ENCODE measurements at regions not wholly inside any gene's neighbourhood (a gene's known extent, or its start where the extent isn't known, plus 50 kb on each side); places are given as distances from the start of the nearest gene placed in this dataset.
"Not testable (repeated sequence)": the region's sequence is repeated elsewhere in the genome, so short reads cannot be mapped to it uniquely, and the experiment has no call there.

- H3K9ac ChIP-seq (ENCODE audit: low read length); H3K9me3 ChIP-seq (ENCODE audit: control extremely low read depth in 1 of 3, control insufficient read depth in 2 of 3, insufficient read depth in 1 of 3, low read length in 2 of 3); H3K4me1 ChIP-seq (ENCODE audit: control insufficient read depth in 2 of 2, insufficient read depth in 2 of 2, low read length in 2 of 2); ATAC-seq (ENCODE audit: low read depth); H3K27me3 Mint-ChIP-seq; DNase-seq; POLR2A ChIA-PET; H3K36me3 ChIP-seq (replicated peaks in 1 of 2; ENCODE audit: control extremely low read depth in 1 of 2, control insufficient read depth in 1 of 2, extremely low read depth in 1 of 2, insufficient read depth in 2 of 2, low read length in 1 of 2); H3K27ac ChIP-seq (ENCODE audit: low read length in 2 of 2); H4K20me1 ChIP-seq (ENCODE audit: control insufficient read depth, insufficient read depth, low read length, poor library complexity, severe bottlenecking); H3K4me2 ChIP-seq (replicated peaks; ENCODE audit: low read depth, low read length, poor library complexity, severe bottlenecking); H3K79me2 ChIP-seq (ENCODE audit: control insufficient read depth, insufficient read depth, low read length); intact Hi-C loops (cut with micrococcal nuclease); H3K4me1 Mint-ChIP-seq; H3K4me3 Mint-ChIP-seq; CTCF ChIA-PET; H2AFZ ChIP-seq (ENCODE audit: insufficient read depth, low read depth, low read length, poor library complexity, severe bottlenecking); H3K9me3 Mint-ChIP-seq (ENCODE audit: insufficient read depth); H3K27ac Mint-ChIP-seq; H3K4me3 ChIP-seq (ENCODE audit: control extremely low read depth in 1 of 5, extremely low read depth in 1 of 5, insufficient read depth in 1 of 5, low read depth in 2 of 5, low read length in 4 of 5); H3K27me3 ChIP-seq (replicated peaks in 1 of 4; ENCODE audit: control extremely low read depth in 1 of 4, control insufficient read depth in 3 of 4, insufficient read depth in 4 of 4, low read length in 3 of 4): not testable (repeated sequence)
- WGBS (ENCODE audit: insufficient coverage) = no CpG with 5 or more reads among the region's 3 CpGs
Measured at GRCh38 chrX:40799745-40800144, 64.4 kb upstream of the MED14 start.

- Mint-ChIP-seq H3K4me1 (no peaks in the 10 kb centered on the region), H3K9me3 (ENCODE audit: insufficient read depth) (no peaks in the 10 kb centered on the region), H3K27ac (no peak overlapping the region), H3K27me3 (no peaks in the 10 kb centered on the region), H3K4me3 (no peak overlapping the region)
- Histone ChIP-seq H3K27me3 (replicated peaks in 1 of 4; ENCODE audit: control extremely low read depth in 1 of 4, control insufficient read depth in 3 of 4, insufficient read depth in 4 of 4, low read length in 3 of 4) (no peaks in the 10 kb centered on the region), H3K27ac (ENCODE audit: low read length in 2 of 2) (no peak overlapping the region), H4K20me1 (ENCODE audit: control insufficient read depth, insufficient read depth, low read length, poor library complexity, severe bottlenecking) (no peaks in the 10 kb centered on the region), H3K4me1 (ENCODE audit: control insufficient read depth in 2 of 2, insufficient read depth in 2 of 2, low read length in 2 of 2) (no peaks in the 10 kb centered on the region), H3K36me3 (replicated peaks in 1 of 2; ENCODE audit: control extremely low read depth in 1 of 2, control insufficient read depth in 1 of 2, extremely low read depth in 1 of 2, insufficient read depth in 2 of 2, low read length in 1 of 2) (no peaks in the 10 kb centered on the region), H3K9me3 (ENCODE audit: control extremely low read depth in 1 of 3, control insufficient read depth in 2 of 3, insufficient read depth in 1 of 3, low read length in 2 of 3) (no peaks in the 10 kb centered on the region), H3K9ac (ENCODE audit: low read length) (no peak overlapping the region), H3K4me2 (replicated peaks; ENCODE audit: low read depth, low read length, poor library complexity, severe bottlenecking) (no peak overlapping the region), H3K79me2 (ENCODE audit: control insufficient read depth, insufficient read depth, low read length) (no peaks in the 10 kb centered on the region), H2AFZ (ENCODE audit: insufficient read depth, low read depth, low read length, poor library complexity, severe bottlenecking) (no peak overlapping the region), H3K4me3 (ENCODE audit: control extremely low read depth in 1 of 5, extremely low read depth in 1 of 5, insufficient read depth in 1 of 5, low read depth in 2 of 5, low read length in 4 of 5) (no peak overlapping the region)
- CTCF ChIA-PET = no interaction called here
- intact Hi-C loops (cut with micrococcal nuclease) = no loop called here
- TF ChIP-seq EZH2 (IDR thresholded peaks at IDR 0.05; ENCODE audit: borderline replicate concordance, insufficient read depth, low read depth, low read length, poor library complexity, severe bottlenecking) (no peak), CTCF (IDR thresholded peaks at IDR 0.05) (no peak)
- WGBS (ENCODE audit: insufficient coverage) = 93% methylated on average over 11 of the region's 13 CpGs
- ATAC-seq (ENCODE audit: low read depth) (no peak), DNase-seq (no peak)
- POLR2A ChIA-PET = interaction anchor here (0.6 kb wide), 1 partner anchor 309 kb away, joined by 3 read pairs; no protein-coding TSS in a partner anchor
Measured at GRCh38 chrX:40805404-40805803, 70.1 kb upstream of the MED14 start.

Data from B cell (primary cell).